ENCODE measurements at regions not wholly inside any gene's neighbourhood (a gene's known extent, or its start where the extent isn't known, plus 50 kb on each side); places are given as distances from the start of the nearest gene placed in this dataset.

- no peak for TF ChIP-seq CTCF (IDR thresholded peaks at IDR 0.05; ENCODE audit: low read depth, low read length, missing input control)
- no peak for TF ChIP-seq REST (IDR thresholded peaks at IDR 0.05)
- no peak for TF ChIP-seq GABPA (IDR thresholded peaks at IDR 0.05 in 1 of 2, conservative IDR thresholded peaks at IDR 0.05 in 1 of 2)
Measured at GRCh38 chr2:3094318-3094717, 283.3 kb downstream of the EIPR1 start.

All from liver (tissue), 3 donors.